HG03469 (cell line): ENCODE measurements at regions not wholly inside any gene's neighbourhood (a gene's known extent, or its start where the extent isn't known, plus 50 kb on each side); places are given as distances from the start of the nearest gene placed in this dataset.

ENCODE experiments used
- ATAC-seq: cut with Tn5 transposase; IDR thresholded peaks from one replicate; pipeline ENCODE4 v1.9.1; 2021; ENCODE audit warnings: mild to moderate bottlenecking, moderate library complexity, moderate number of reproducible peaks; ENCODE audit not compliant: unreplicated experiment

DNA sequence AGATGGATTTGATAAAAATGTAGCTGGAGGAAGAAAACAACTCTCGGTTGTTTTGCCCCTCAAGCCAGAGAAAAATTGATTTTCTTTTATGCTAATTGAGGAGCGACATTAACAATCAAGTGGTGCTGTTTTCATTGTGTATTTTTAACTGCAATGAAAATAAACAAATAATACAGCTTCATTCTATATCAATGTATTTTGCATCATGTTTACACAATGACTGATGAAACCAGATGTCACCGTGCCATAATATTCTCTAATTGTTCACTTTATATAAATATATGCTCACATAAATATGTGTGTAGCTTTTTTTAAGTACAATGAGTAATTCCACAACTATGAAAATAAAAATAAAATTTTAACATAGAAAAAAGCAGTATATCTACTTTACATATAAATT, 139.0 kb upstream of the PRDM9 start:
- ATAC-seq: no peak

- ATAC-seq: no peak
Measured at GRCh38 chr5:23367874-23368273, 139.5 kb upstream of the PRDM9 start.

GRCh38 chr5:23353286-23353685, 154.1 kb upstream of the PRDM9 start:
- no peak for ATAC-seq

DNA sequence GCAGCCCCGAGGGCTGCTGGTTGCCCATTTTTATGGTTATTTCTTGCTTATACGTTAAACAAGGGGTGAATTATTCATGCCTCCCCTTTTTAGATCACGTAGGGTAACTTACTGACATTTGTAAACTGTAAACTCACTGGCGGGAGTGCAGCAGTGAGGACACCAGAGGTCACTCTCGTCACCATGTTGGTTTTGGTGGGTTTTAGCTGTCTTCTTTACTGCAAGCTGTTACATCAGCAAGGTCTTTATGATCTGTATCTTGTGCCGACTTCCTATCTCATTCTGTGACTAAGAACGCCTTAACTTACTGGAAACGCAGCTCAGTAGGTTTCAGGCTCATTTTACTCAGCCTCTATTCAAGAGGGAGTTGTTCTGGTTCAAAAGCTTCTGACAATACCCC, 155.0 kb upstream of the PRDM9 start:
- no peak for ATAC-seq

GRCh38 chr5:23343121-23343520, 164.3 kb upstream of the PRDM9 start:
- ATAC-seq: no peak

DNA sequence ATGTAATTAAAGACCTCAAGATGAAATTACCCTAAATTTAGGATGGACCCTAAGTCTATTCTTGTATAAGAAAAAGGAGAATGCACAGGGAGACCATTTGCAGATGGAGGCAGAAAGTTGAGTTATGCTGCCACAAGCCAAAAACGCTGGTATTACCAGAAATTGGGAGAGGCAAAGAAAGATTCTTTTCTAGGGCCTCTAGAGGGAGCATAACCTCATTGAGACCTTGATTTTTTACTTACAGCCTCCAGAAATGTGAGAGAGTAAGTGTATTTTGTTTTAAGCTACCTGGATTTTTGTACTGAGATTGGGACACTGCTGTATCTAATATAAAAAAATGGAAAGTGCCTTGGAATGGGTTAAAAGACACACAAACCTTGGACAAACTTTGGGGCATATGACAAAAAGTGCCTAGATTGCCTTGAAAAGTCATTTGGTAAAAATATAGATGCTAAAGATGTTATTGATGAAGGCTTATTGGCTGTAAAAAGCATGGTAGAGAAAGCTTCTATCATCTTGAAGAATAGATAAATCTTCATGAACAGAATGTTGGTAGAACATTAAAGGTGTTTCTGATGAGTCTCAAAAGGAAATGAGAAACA, 174.7 kb upstream of the PRDM9 start:
- ATAC-seq: no peak

DNA sequence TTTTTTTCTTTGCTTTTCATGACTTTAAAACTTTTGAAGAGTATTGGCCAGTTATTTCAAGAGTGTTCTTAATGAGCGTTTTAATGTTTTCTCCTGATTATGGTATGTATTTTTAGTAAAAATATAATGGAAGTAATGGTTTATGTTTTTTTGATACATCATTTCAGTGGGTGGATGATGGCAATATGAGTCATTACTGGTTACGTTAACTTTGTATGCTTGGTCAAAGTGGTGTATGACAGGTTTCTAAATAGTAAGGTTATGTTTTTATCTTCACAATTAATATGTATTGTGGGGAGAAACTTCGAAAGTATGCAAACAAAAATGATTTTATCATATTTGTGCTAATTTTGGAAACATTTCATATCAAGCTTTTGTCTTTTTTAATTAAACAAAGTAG, 176.7 kb upstream of the PRDM9 start:
- ATAC-seq: no peak

- ATAC-seq: no peak
Measured at GRCh38 chr5:23319901-23320300, 187.5 kb upstream of the PRDM9 start.

DNA sequence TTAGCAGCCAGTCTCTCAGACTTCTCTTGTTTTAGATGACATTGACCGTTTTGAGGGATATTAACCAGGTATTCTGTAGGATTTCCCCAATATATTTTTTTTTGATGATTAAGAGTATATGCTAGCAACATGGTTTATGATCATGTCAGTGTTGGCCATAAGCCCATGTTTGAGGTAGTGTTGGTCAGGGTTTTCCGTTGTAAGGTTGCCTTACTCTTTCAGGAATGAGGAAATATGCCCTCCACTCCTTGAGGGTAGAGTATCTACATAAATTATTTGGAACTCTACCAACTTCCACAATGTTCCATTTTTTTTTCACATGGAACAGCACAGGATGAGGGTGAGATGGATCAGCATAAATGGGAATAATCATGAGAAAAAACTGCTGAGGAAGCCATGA, 188.4 kb upstream of the PRDM9 start:
- ATAC-seq: no peak

GRCh38 chr5:23318166-23318565, 189.2 kb upstream of the PRDM9 start:
- ATAC-seq: no peak

- no peak for ATAC-seq
Measured at GRCh38 chr5:23316060-23316591, 191.3 kb upstream of the PRDM9 start.

- ATAC-seq: no peak
Measured at GRCh38 chr5:23314827-23315226, 192.6 kb upstream of the PRDM9 start.

GRCh38 chr5:23305055-23305454, 202.4 kb upstream of the PRDM9 start:
- ATAC-seq: no peak

DNA sequence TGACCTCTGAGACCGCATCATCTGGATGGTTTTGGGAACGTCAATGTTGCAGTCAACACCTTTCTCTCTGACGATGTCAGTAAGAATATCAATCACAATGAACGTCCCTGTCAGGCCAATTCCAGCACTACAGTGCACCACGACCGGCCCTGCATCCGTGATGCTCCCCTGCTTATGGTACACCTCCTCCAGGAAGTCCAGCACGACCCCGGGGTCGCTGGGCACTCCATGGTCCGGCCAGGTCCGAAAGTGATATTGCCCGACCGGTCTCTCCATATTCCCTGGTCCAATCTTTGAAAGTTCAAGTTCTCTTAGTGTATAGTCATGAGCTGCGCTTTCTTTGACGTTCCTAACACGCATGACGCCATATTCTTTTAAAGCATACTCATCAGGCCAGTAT, 203.6 kb upstream of the PRDM9 start:
- ATAC-seq: no peak

DNA sequence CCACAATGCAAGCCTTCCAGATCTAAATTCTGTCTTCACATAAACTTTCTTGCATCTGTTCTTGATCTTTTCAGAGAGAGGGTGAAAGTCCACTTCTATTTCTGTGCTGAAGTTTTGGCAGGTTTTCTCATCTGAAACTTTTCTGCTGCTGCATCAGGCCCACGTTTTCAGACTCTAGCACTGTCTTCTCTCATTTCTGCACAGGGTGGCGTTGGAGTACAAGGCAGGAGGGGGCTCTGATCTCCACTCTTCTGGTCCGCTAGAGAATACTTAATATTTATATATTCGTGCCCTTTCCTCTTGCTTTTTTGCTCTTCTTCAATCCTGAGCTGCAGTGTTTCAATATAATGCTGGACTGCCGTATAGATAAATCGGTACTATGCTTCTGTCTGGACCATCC, 204.0 kb upstream of the PRDM9 start:
- ATAC-seq: no peak

- no peak for ATAC-seq
Measured at GRCh38 chr5:23302438-23302837, 205.0 kb upstream of the PRDM9 start.

- no peak for ATAC-seq
Measured at GRCh38 chr5:23289162-23289561, 218.2 kb upstream of the PRDM9 start.

DNA sequence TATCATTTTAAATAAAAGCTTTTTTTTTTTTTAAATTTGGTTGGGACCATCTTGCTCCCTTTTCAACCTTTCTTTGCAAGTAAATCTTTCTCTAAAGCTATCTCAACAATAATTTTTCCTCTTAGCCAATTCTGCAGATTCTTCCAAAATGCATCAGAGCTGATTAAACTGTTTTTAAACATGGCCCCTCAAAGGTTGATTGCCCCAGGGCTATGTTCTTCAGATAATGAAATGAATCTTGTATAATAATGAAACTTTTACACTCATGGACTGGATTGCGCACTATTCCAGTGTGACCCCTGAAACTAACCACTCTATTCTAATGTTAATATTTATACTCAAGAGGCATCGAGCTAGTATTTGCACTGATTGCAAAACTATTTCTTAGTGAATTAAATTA, 222.8 kb upstream of the PRDM9 start:
- ATAC-seq: no peak

- no peak for ATAC-seq
Measured at GRCh38 chr5:23274171-23274570, 233.2 kb upstream of the PRDM9 start.

DNA sequence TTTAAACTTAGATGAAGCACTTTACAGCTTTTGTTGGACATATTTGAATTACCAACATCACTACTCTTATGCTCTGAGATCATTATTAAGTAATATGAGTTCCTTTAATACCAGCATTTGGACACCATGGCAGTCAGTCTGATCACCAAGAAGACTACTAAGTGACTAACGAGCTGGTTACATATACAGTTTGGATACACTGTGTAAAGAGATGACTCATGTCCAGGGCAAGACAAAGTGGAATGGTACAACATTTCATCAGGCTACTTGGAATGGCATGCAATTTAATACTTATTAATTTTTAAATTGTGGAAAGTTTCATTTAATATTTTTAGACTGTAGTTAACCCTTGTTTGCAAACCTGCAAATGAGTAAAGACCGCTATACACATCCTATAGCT, 237.4 kb upstream of the PRDM9 start:
- no peak for ATAC-seq

GRCh38 chr5:23268136-23268535, 239.3 kb upstream of the PRDM9 start:
- ATAC-seq: no peak

DNA sequence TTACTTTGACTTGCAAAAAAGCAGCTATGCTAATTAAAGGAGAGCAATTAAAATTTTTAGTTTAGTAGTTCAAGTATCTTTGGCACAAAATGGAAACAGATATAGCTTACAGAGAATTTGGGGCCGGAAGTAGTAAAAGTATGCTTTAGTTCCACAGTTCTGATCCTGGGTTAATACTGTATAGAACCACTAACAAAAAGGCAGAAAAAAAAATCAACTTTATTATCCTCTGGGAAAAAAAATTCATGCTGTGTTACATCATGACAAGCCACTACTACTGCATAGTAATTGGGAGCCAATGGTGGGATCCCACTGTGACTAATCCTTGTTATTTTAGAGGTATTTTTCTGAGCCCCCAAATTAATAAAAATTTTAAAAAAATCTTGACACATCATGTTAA, 246.8 kb upstream of the PRDM9 start:
- no peak for ATAC-seq

- no peak for ATAC-seq
Measured at GRCh38 chr5:23257656-23258055, 249.8 kb upstream of the PRDM9 start.
